Liver (tissue), 8 donors: ENCODE measurements at regions not wholly inside any gene's neighbourhood (a gene's known extent, or its start where the extent isn't known, plus 50 kb on each side); places are given as distances from the start of the nearest gene placed in this dataset.

Source experiments
- DNase-seq: peaks from one replicate; pipeline ENCODE4 v3.0.0-alpha.2; 2017; ENCODE audit warnings: low spot score
- H3K27ac ChIP-seq, 2 donors: one replicate each; pipeline ENCODE4 v1.7.0; 2013; ENCODE audit warnings: inconsistent platforms in 2 of 2, low read length in 2 of 2, control low read depth in 1 of 2, low read depth in 1 of 2, mild to moderate bottlenecking in 1 of 2
- H3K27me3 ChIP-seq, 4 donors: one replicate each; pipeline versions ENCODE4 v1.6.1 to v1.7.0; 2013; ENCODE audit warnings: low read length in 3 of 4, inconsistent platforms in 1 of 4, mild to moderate bottlenecking in 1 of 4, moderate library complexity in 1 of 4; ENCODE audit not compliant: control insufficient read depth in 4 of 4, insufficient read depth in 4 of 4
- H3K36me3 ChIP-seq, 4 donors: one replicate each; pipeline versions ENCODE4 v1.6.1 to v1.7.0; 2013; ENCODE audit warnings: low read length in 3 of 4, mild to moderate bottlenecking in 3 of 4, low read depth in 1 of 4, moderate library complexity in 1 of 4; ENCODE audit not compliant: control insufficient read depth in 4 of 4, insufficient read depth in 3 of 4
- H3K4me1 ChIP-seq, 4 donors: one replicate each; pipeline versions ENCODE4 v1.6.1 to v1.7.0; 2013; ENCODE audit warnings: low read length in 3 of 4, mild to moderate bottlenecking in 3 of 4, moderate library complexity in 1 of 4; ENCODE audit not compliant: control insufficient read depth in 4 of 4, insufficient read depth in 4 of 4
- H3K4me3 ChIP-seq, 3 donors: one replicate each; pipeline versions ENCODE4 v1.6.1 to v1.7.0; 2013; ENCODE audit warnings: low read length in 3 of 3, control low read depth in 1 of 3, low read depth in 1 of 3, mild to moderate bottlenecking in 1 of 3
- H3K9ac ChIP-seq, 2 donors: one replicate each; pipeline ENCODE4 v1.7.0; 2013; ENCODE audit warnings: low read length in 2 of 2, mild to moderate bottlenecking in 2 of 2, moderate library complexity in 2 of 2, control low read depth in 1 of 2, low read depth in 1 of 2
- H3K9me3 ChIP-seq, 4 donors: one replicate each; pipeline versions ENCODE4 v1.6.1 to v1.7.0; 2013; ENCODE audit warnings: low read length in 3 of 4; ENCODE audit not compliant: control insufficient read depth in 4 of 4
- ATF3 ChIP-seq: IDR thresholded peaks from 2 replicates; pipeline ENCODE4 v1.6.1; 2016; ENCODE audit warnings: antibody characterized with exemption
- CTCF ChIP-seq: fragments of 150-350 bp; IDR thresholded peaks from 2 replicates; pipeline ENCODE4 v1.5.1; 2017; ENCODE audit warnings: improper control_type of control experiment, low read depth, low read length; ENCODE audit not compliant: missing input control
- EGR1 ChIP-seq, 2 donors: IDR thresholded peaks; 2 replicates each; pipeline ENCODE4 v1.6.1; 2016 to 2018; ENCODE audit warnings: antibody characterized with exemption in 2 of 2, low read depth in 2 of 2
- FOXA1 ChIP-seq: IDR thresholded peaks from 2 replicates; pipeline ENCODE4 v1.6.1; 2016; ENCODE audit warnings: antibody characterized with exemption
- FOXA2 ChIP-seq: IDR thresholded peaks from 2 replicates; pipeline ENCODE4 v1.6.1; 2016; ENCODE audit warnings: antibody characterized with exemption
- GABPA ChIP-seq, 2 donors: IDR thresholded peaks in 1 of 2; conservative IDR thresholded peaks in 1 of 2; 2 replicates each; pipeline ENCODE4 v1.6.1; 2016; ENCODE audit warnings: antibody characterized with exemption in 2 of 2, mild to moderate bottlenecking in 1 of 2, moderate library complexity in 1 of 2
- HNF4A ChIP-seq, 2 donors: conservative IDR thresholded peaks; 2 replicates each; pipeline ENCODE4 v1.6.1; 2016; ENCODE audit warnings: antibody characterized with exemption in 2 of 2, mild to moderate bottlenecking in 2 of 2
- HNF4G ChIP-seq: IDR thresholded peaks from 2 replicates; pipeline ENCODE4 v1.6.1; 2016; ENCODE audit warnings: antibody characterized with exemption
- JUND ChIP-seq, 2 donors: IDR thresholded peaks; 2 replicates each; pipeline ENCODE4 v1.6.1; 2016; ENCODE audit warnings: antibody characterized with exemption in 2 of 2
- NR2F2 ChIP-seq: IDR thresholded peaks from 2 replicates; pipeline ENCODE4 v1.6.1; 2016; ENCODE audit warnings: antibody characterized with exemption
- RAD21 ChIP-seq, 2 donors: IDR thresholded peaks; 2 replicates each; pipeline ENCODE4 v1.6.1; 2016; ENCODE audit warnings: antibody characterized with exemption in 2 of 2, mild to moderate bottlenecking in 2 of 2
- RXRA ChIP-seq, 2 donors: IDR thresholded peaks; 2 replicates each; pipeline ENCODE4 v1.6.1; 2017 to 2018; ENCODE audit warnings: antibody characterized with exemption in 2 of 2, mild to moderate bottlenecking in 1 of 2
- SP1 ChIP-seq: IDR thresholded peaks from 2 replicates; pipeline ENCODE4 v1.6.1; 2018; ENCODE audit warnings: antibody characterized with exemption, mild to moderate bottlenecking
- TAF1 ChIP-seq: conservative IDR thresholded peaks from 2 replicates; pipeline ENCODE4 v1.6.1; 2016; ENCODE audit warnings: antibody characterized with exemption, mild to moderate bottlenecking
- YY1 ChIP-seq: IDR thresholded peaks from 2 replicates; pipeline ENCODE4 v1.6.1; 2016; ENCODE audit warnings: antibody characterized with exemption, mild to moderate bottlenecking
- ZBTB33 ChIP-seq: IDR thresholded peaks from 2 replicates; pipeline ENCODE4 v1.6.1; 2016; ENCODE audit warnings: antibody characterized with exemption
- WGBS: extraction: QIAGEN DNeasy Blood & Tissue Kit; methylation state at CpG from one replicate; pipeline ENCODE4 v1.1.7; 2013; 5-methylcytosine and 5-hydroxymethylcytosine counted together
- TF ChIP-seq, protein P1 (sequence below): IDR thresholded peaks from 2 replicates; pipeline ENCODE4 v1.6.1; 2016; ENCODE audit warnings: antibody characterized with exemption
- TF ChIP-seq, protein P2 (sequence below): IDR thresholded peaks from 2 replicates; pipeline ENCODE4 v1.6.1; 2016; ENCODE audit warnings: antibody characterized with exemption, mild to moderate bottlenecking
- donor health status: healthy.
- donor health status: healthy.
- donor health status: healthy.
- donor health status: healthy.
- donor health status: healthy.

DNA sequence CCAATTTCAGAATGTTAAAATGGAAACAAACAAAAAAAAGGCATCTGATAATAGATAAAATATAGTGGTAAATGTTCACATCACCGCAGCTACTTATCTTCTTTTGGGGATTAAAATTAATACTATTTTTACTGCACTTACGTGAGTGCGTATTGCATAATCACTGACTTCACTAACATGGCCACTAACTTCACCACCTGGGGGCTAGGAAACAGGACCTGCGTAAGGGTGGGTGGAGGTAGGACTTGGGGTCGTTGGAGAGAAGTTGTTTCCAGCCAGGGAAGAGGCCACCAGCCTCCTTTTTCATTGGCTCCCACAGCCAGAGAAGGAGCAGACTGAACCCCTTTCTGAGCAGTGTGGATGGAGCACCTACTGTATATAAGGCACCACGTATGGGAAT is 166.4 kb downstream of the SALL1 start:
- Histone ChIP-seq H3K9ac (no peak overlapping the region), H3K9me3 (peaks cover 0 to 2% (median 0%) of the 10 kb centered on the region in 4 donors), H3K36me3 (no peaks in the 10 kb centered on the region), H3K27me3 (no peaks in the 10 kb centered on the region), H3K27ac (no peak overlapping the region), H3K4me3 (no peak overlapping the region), H3K4me1 (peaks cover 7 to 27% (median 18%) of the 10 kb centered on the region in 4 donors)
- no peak for DNase-seq
- TF ChIP-seq TAF1 (no peak), GABPA (IDR thresholded peaks at IDR 0.05 in 1 of 2, conservative IDR thresholded peaks at IDR 0.05 in 1 of 2) (no peak), NR2F2 (no peak), YY1 (no peak), CTCF (no peak)
- TF ChIP-seq, protein P1, sequence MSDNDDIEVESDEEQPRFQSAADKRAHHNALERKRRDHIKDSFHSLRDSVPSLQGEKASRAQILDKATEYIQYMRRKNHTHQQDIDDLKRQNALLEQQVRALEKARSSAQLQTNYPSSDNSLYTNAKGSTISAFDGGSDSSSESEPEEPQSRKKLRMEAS: no peak
- 63% methylated on average over 6 of the region's 6 CpGs for WGBS

DNA sequence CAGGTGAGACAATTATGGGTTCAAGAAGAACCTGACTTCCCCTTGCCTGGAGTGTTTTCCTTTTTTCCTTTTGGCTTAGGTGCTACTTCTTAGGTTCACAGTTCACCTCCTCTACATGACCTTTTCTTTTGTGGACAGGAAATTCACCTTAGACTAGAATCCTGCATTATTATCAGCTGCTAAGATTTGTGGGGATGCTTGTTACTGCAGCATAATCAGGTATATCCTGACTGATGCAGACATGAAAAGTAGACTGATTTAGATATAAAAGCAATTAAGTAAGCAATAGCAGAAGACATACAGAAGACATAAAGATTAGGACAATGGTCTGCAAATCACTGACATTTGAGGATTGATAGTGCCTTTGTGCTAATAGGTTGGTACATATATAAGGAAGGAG is 168.3 kb downstream of the SALL1 start:
- Histone ChIP-seq H3K9ac (no peak overlapping the region), H3K9me3 (peaks cover 0 to 2% (median 0%) of the 10 kb centered on the region in 4 donors), H3K4me1 (peaks cover 14 to 37% (median 26%) of the 10 kb centered on the region in 4 donors), H3K36me3 (no peaks in the 10 kb centered on the region), H3K27ac (no peak overlapping the region), H3K27me3 (no peaks in the 10 kb centered on the region), H3K4me3 (peak overlapping the region in 1 of 3 donors; percentile 6)
- no peak for DNase-seq
- TF ChIP-seq NR2F2: no peak
- TF ChIP-seq SP1: no peak

GRCh38 chr16:50981951-50982350 is 169.1 kb downstream of the SALL1 start:
- peak; percentile 66 to 72 for TF ChIP-seq RXRA (IDR thresholded peaks at IDR 0.05)
- peak; percentile 89 for TF ChIP-seq HNF4G
- TF ChIP-seq ATF3: no peak
- TF ChIP-seq, protein P1: no peak
- TF ChIP-seq JUND (IDR thresholded peaks at IDR 0.05): peak; percentile 15 to 57
- no peak for TF ChIP-seq TAF1
- TF ChIP-seq EGR1 (IDR thresholded peaks at IDR 0.05; ENCODE audit: low read depth in 2 of 2): no peak
- TF ChIP-seq YY1: no peak
- TF ChIP-seq CTCF: no peak
- peak; percentile 74 for TF ChIP-seq FOXA1
- TF ChIP-seq FOXA2: peak; percentile 76
- TF ChIP-seq, protein P2, sequence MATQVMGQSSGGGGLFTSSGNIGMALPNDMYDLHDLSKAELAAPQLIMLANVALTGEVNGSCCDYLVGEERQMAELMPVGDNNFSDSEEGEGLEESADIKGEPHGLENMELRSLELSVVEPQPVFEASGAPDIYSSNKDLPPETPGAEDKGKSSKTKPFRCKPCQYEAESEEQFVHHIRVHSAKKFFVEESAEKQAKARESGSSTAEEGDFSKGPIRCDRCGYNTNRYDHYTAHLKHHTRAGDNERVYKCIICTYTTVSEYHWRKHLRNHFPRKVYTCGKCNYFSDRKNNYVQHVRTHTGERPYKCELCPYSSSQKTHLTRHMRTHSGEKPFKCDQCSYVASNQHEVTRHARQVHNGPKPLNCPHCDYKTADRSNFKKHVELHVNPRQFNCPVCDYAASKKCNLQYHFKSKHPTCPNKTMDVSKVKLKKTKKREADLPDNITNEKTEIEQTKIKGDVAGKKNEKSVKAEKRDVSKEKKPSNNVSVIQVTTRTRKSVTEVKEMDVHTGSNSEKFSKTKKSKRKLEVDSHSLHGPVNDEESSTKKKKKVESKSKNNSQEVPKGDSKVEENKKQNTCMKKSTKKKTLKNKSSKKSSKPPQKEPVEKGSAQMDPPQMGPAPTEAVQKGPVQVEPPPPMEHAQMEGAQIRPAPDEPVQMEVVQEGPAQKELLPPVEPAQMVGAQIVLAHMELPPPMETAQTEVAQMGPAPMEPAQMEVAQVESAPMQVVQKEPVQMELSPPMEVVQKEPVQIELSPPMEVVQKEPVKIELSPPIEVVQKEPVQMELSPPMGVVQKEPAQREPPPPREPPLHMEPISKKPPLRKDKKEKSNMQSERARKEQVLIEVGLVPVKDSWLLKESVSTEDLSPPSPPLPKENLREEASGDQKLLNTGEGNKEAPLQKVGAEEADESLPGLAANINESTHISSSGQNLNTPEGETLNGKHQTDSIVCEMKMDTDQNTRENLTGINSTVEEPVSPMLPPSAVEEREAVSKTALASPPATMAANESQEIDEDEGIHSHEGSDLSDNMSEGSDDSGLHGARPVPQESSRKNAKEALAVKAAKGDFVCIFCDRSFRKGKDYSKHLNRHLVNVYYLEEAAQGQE: peak; percentile 39
- peak; percentile 95 for TF ChIP-seq SP1
- TF ChIP-seq ZBTB33: no peak
- TF ChIP-seq NR2F2: no peak
- TF ChIP-seq RAD21 (IDR thresholded peaks at IDR 0.05): peak; percentile 44 to 71
- TF ChIP-seq HNF4A (conservative IDR thresholded peaks at IDR 0.05): peak; percentile 94 to 95
- peak overlapping the region in 1 of 2 donors; percentile 20 for H3K27ac ChIP-seq
- no peak overlapping the region for H3K9ac ChIP-seq
- DNase-seq: no peak
- no peaks in the 10 kb centered on the region for H3K36me3 ChIP-seq
- 36% methylated on average over 6 of the region's 6 CpGs for WGBS
- peaks cover 0 to 2% (median 0%) of the 10 kb centered on the region in 4 donors for H3K9me3 ChIP-seq
- H3K27me3 ChIP-seq: no peaks in the 10 kb centered on the region
- peaks cover 14 to 37% (median 26%) of the 10 kb centered on the region in 4 donors for H3K4me1 ChIP-seq
- no peak overlapping the region for H3K4me3 ChIP-seq
